Aorta (tissue), 5 donors: ENCODE measurements at regions not wholly inside any gene's neighbourhood (a gene's known extent, or its start where the extent isn't known, plus 50 kb on each side); places are given as distances from the start of the nearest gene placed in this dataset.

Source experiments
- ATAC-seq: fragments of 200-7000 bp; cut with Tn5 transposase; one replicate; pipeline ENCODE4 v1.9.1; 2022; ENCODE audit warnings: moderate library complexity; ENCODE audit not compliant: low FRiP score
- DNase-seq, 2 donors: peaks; one replicate each; pipeline ENCODE4 v3.0.0-alpha.2; 2020
- H3K27ac ChIP-seq, 2 donors: one replicate each; pipeline ENCODE4 v1.5.1; 2013; ENCODE audit warnings: low read length in 2 of 2, mild to moderate bottlenecking in 2 of 2, moderate library complexity in 2 of 2, control low read depth in 1 of 2, inconsistent platforms in 1 of 2, low read depth in 1 of 2
- H3K27me3 ChIP-seq, 2 donors: one replicate each; pipeline ENCODE4 v1.6.1; 2013; ENCODE audit warnings: control low read depth in 1 of 2, low read length in 1 of 2, mild to moderate bottlenecking in 1 of 2, moderate library complexity in 1 of 2; ENCODE audit not compliant: insufficient read depth in 2 of 2, control insufficient read depth in 1 of 2
- H3K36me3 ChIP-seq, 2 donors: one replicate each; pipeline ENCODE4 v1.6.1; 2013; ENCODE audit warnings: control low read depth in 1 of 2, low read length in 1 of 2, mild to moderate bottlenecking in 1 of 2; ENCODE audit not compliant: insufficient read depth in 2 of 2, control insufficient read depth in 1 of 2
- H3K4me1 ChIP-seq, 2 donors: one replicate each; pipeline ENCODE4 v1.6.1; 2013; ENCODE audit warnings: low read length in 2 of 2, control low read depth in 1 of 2, mild to moderate bottlenecking in 1 of 2, moderate library complexity in 1 of 2; ENCODE audit not compliant: insufficient read depth in 2 of 2, control insufficient read depth in 1 of 2
- H3K4me3 ChIP-seq, 2 donors: one replicate each; pipeline ENCODE4 v1.5.1; 2013; ENCODE audit warnings: low read length in 2 of 2, control low read depth in 1 of 2, mild to moderate bottlenecking in 1 of 2
- H3K9me3 ChIP-seq: one replicate; pipeline ENCODE4 v1.6.1; 2013; ENCODE audit warnings: mild to moderate bottlenecking, low read length; ENCODE audit not compliant: control insufficient read depth
- WGBS, 2 donors: extraction: QIAGEN DNeasy Blood & Tissue Kit; methylation state at CpG; one replicate each; pipeline ENCODE4 v1.1.7; 2013; 5-methylcytosine and 5-hydroxymethylcytosine counted together
- intact Hi-C, 2 donors: fragments of 100-400 bp; cut with DNase I; formaldehyde crosslinking; loops; one replicate each; pipeline versions ENCODE4 v1.14.2 to v1.15.0; 2022
- donor health status: healthy with polysubstance abuse.
- donor health status: Bipolar disorder and iron deficiency.
- donor health status: DM: no; HTN: no; CAD: no.
- donor health status: DM: no; HTN: no; CAD: no.
- donor health status: DM: yes; HTN: yes; CAD: no.

DNA sequence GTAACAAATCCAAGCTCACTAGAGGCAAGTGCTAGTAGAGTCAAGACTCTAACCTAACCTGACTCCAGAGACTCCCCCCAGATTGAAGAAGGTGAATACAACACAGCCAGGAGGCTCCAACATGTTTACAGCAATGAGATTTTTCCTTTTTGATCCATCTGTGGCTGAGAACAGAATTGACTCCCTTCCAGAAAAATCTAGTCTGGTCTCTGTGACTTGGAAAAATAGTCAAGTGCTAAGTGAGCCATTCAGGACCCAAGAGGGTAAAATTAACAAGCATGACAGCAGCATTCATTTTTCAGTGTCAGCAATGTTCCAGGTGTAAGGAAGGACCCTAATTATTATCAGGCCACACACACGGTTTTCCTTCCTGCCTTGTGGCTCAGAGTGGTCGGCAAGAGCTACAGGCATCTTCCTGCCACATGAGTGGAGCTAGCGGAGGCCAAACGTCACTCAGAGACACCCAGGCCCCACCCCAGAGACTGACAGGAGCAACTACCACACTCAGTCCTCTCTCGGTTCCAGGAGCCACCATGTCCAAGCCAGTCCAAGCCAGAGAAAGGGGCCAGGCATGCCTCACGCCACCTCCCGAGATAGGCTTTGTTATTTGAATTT lies 395.1 kb downstream of the FOXO1 start:
- Histone ChIP-seq H3K4me1 (peaks cover 2 to 4% of the 10 kb centered on the region in 2 donors), H3K9me3 (no peaks in the 10 kb centered on the region), H3K4me3 (no peak overlapping the region), H3K27me3 (peaks cover 0 to 1% of the 10 kb centered on the region in 2 donors), H3K27ac (peak overlapping the region; percentile 90 to 98), H3K36me3 (no peaks in the 10 kb centered on the region)
- ATAC-seq: peak; percentile 52
- WGBS, 2 donors: 13 to 16% methylated on average over 7 of the region's 7 CpGs
- intact Hi-C loops: loop anchor here in 1 of 2 donors (5.0 kb wide), 1 partner anchor 79 kb away; no protein-coding TSS in a partner anchor
- DNase-seq: no peak

GRCh38 chr13:40271931-40272775 lies 394.3 kb downstream of the FOXO1 start:
- DNase-seq (peak; percentile 82 to 86), ATAC-seq (peak; percentile 88)
- no peaks in the 10 kb centered on the region for H3K9me3 ChIP-seq
- H3K27ac ChIP-seq: peak overlapping the region; percentile 90 to 99
- peaks cover 2 to 4% of the 10 kb centered on the region in 2 donors for H3K4me1 ChIP-seq
- intact Hi-C loops: loop anchor here in 1 of 2 donors (1.0 to 5.0 kb wide), 2 partner anchors 80 to 203 kb away; no protein-coding TSS in a partner anchor
- no peaks in the 10 kb centered on the region for H3K27me3 ChIP-seq
- H3K4me3 ChIP-seq: no peak overlapping the region
- 2 to 6% methylated on average over 5 of the region's 5 CpGs for WGBS, 2 donors
- no peaks in the 10 kb centered on the region for H3K36me3 ChIP-seq

GRCh38 chr13:40272776-40273139 lies 393.7 kb downstream of the FOXO1 start:
- DNase-seq: no peak
- no peak for ATAC-seq
- Histone ChIP-seq H3K36me3 (no peaks in the 10 kb centered on the region), H3K9me3 (no peaks in the 10 kb centered on the region), H3K4me3 (no peak overlapping the region), H3K4me1 (peaks cover 2 to 4% of the 10 kb centered on the region in 2 donors), H3K27me3 (no peaks in the 10 kb centered on the region), H3K27ac (peak overlapping the region; percentile 46 to 47)
- intact Hi-C loops: loop anchor here in 1 of 2 donors (1.0 to 5.0 kb wide), 2 partner anchors 80 to 203 kb away; no protein-coding TSS in a partner anchor
- 93 to 97% methylated on average over 4 of the region's 4 CpGs for WGBS, 2 donors

- Histone ChIP-seq H3K4me3 (no peak overlapping the region), H3K36me3 (no peaks in the 10 kb centered on the region), H3K9me3 (no peaks in the 10 kb centered on the region), H3K27ac (no peak overlapping the region), H3K4me1 (peaks cover 2 to 4% of the 10 kb centered on the region in 2 donors), H3K27me3 (no peaks in the 10 kb centered on the region)
- WGBS, 2 donors: 95 to 96% methylated on average over 11 of the region's 11 CpGs
- DNase-seq: no peak
- ATAC-seq: no peak
- intact Hi-C loops: loop anchor here in 1 of 2 donors (5.0 kb wide), 1 partner anchor 81 kb away; no protein-coding TSS in a partner anchor
Measured at GRCh38 chr13:40273253-40274025, 393.0 kb downstream of the FOXO1 start.

- Histone ChIP-seq H3K4me3 (no peak overlapping the region), H3K9me3 (no peaks in the 10 kb centered on the region), H3K27ac (no peak overlapping the region), H3K27me3 (no peaks in the 10 kb centered on the region), H3K36me3 (no peaks in the 10 kb centered on the region), H3K4me1 (peaks cover 2 to 4% of the 10 kb centered on the region in 2 donors)
- ATAC-seq (no peak), DNase-seq (no peak)
- 96 to 97% methylated on average over 3 of the region's 3 CpGs for whole genome bisulfite sequencing, 2 donors
- intact Hi-C loops: loop anchor here in 1 of 2 donors (5.0 kb wide), 1 partner anchor 82 kb away; no protein-coding TSS in a partner anchor
Measured at GRCh38 chr13:40274103-40274502, 392.3 kb downstream of the FOXO1 start.

DNA sequence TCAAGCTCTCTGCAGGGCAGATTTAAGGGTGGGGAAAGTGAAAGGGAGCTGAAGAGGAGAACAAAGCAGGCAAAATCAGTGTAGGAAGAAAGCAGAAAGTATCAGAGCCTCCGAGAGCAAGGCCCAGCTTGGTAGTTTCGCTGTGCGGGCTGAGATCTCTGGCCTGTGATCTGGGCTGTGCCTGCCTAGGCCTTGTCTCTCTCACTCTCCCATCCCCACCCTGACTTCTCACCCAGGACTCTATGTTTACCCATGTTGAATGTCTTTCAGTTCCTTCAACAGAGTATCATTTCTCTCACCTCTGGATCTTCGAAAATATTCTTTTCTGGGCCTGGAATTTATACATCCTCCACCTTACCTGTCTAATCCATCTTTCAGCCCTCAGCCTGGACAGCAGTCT lies 391.3 kb downstream of the FOXO1 start:
- no peak for ATAC-seq
- H3K27ac ChIP-seq: no peak overlapping the region
- peaks cover 2 to 4% of the 10 kb centered on the region in 2 donors for H3K4me1 ChIP-seq
- intact Hi-C loops: no loop called here
- no peaks in the 10 kb centered on the region for H3K36me3 ChIP-seq
- no peaks in the 10 kb centered on the region for H3K9me3 ChIP-seq
- WGBS, 2 donors: 97 to 98% methylated on average over 4 of the region's 4 CpGs
- no peak for DNase-seq
- no peaks in the 10 kb centered on the region for H3K27me3 ChIP-seq
- H3K4me3 ChIP-seq: no peak overlapping the region

GRCh38 chr13:40275636-40276035 lies 390.8 kb downstream of the FOXO1 start:
- ATAC-seq: no peak

GRCh38 chr13:40283666-40284065 lies 382.8 kb downstream of the FOXO1 start:
- 92% methylated on average over 3 of the region's 3 CpGs for whole genome bisulfite sequencing, 2 donors
- no peak for DNase-seq
- no peak overlapping the region for H3K4me3 ChIP-seq
- H3K9me3 ChIP-seq: no peaks in the 10 kb centered on the region
- no peak for ATAC-seq
- no peaks in the 10 kb centered on the region for H3K4me1 ChIP-seq
- no peak overlapping the region for H3K27ac ChIP-seq
- no peaks in the 10 kb centered on the region for H3K36me3 ChIP-seq
- intact Hi-C loops: no loop called here
- no peaks in the 10 kb centered on the region for H3K27me3 ChIP-seq

More at GRCh38 chr13:40275636-40276035, 390.8 kb downstream of the FOXO1 start:
- Histone ChIP-seq H3K27ac (no peak overlapping the region), H3K4me1 (peaks cover 2 to 4% of the 10 kb centered on the region in 2 donors), H3K9me3 (no peaks in the 10 kb centered on the region), H3K27me3 (no peaks in the 10 kb centered on the region), H3K4me3 (no peak overlapping the region), H3K36me3 (no peaks in the 10 kb centered on the region)
- WGBS, 2 donors: 87 to 93% methylated on average over 3 of the region's 3 CpGs
- intact Hi-C loops: no loop called here
- DNase-seq: no peak
